CD4-positive, alpha-beta T cell treated with Interferon alpha-2 for 1 hour (primary cell): ENCODE measurements at regions not wholly inside any gene's neighbourhood (a gene's known extent, or its start where the extent isn't known, plus 50 kb on each side); places are given as distances from the start of the nearest gene placed in this dataset.

Source experiments
- DNase-seq, 2 donors: peaks; one replicate each; pipeline ENCODE4 v3.0.0-alpha.2; 2020 to 2022

DNA sequence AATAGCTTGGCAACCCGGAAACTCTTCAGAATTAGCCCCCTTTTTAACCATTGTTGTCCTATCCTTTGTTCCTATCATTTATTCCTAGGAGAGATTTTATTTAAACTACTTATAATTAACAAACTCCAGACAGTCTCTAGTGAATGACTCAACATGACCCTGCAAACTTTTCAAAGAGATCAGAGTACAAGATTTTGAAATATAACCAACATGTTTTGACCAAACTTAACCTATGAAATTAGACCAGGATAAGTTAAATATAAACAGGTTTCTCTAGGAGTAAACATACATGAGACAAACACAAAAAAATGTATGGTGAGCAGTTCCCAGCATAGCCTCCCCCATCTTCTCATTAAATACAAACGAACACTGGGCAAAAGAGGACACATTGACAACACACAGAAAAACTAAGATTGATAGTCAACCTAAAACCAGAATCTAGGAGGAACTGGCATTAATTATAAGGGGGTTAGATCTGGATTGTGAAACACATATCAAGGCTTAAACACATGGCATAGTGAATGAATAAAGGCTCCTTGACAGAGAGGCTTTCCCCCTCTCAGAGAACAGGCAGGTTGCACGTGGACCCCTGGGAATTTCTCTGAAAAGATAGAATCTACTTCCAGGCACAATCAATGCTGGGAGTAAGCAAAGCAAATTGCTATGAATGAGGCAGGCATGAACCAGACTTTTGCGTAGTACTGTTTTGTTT lies 284.1 kb downstream of the IRS1 start:
- DNase-seq: no peak

DNA sequence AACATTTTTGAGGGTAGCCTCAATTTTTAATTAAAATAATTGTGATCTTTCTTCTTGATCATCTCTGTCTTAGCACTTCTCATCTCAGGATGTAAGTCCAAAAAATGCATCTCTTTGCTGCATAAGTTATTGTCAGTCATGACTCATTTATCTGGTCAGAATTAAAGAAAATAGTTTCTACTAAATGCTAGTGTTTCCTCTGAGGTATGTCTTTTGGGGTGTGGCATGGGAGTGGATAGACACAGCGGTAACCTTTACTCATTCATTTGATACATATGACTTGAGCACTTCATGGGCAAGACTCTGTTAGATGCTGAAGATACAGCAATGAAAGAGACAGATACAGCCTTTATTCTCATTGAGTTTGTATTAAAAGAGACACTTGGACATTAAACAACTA lies 284.7 kb downstream of the IRS1 start:
- no peak for DNase-seq

DNA sequence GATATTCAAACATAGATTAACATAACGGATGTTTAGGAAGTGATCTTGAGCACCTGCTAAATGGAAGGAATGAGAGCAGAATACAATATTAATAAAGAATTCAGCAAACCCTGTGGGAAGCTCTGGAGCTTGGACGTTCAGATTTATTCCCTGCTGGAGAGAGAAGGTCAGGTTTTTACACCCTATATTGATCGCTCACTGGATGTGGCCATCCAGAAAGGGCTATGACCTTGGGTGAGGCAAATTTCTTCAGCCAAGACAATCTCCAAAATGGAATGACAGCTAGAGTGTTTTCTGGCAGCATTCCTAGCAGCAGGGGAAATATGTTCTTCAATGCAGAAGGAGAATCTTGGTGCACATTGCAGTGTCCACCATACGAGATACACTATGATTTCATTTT lies 288.3 kb downstream of the IRS1 start:
- no peak for DNase-seq

DNA sequence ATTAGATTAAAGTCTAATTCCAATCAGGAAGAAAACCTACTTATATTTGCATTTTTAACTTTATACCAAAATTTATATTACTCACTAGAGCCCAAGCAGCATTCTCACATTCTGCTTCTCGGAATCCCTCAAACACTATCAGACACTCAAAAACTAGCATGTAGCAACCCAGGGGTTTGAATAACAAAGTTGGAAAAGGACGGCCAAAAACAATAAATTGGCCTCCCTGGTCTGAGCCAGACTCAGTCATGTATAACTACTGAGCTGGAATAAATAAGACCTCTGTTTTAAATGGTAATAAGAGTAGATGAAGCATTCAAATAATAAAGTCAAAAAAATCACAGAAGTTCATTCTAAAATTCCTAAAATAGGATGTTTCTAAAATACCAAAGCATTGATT lies 290.9 kb downstream of the IRS1 start:
- no peak for DNase-seq

DNA sequence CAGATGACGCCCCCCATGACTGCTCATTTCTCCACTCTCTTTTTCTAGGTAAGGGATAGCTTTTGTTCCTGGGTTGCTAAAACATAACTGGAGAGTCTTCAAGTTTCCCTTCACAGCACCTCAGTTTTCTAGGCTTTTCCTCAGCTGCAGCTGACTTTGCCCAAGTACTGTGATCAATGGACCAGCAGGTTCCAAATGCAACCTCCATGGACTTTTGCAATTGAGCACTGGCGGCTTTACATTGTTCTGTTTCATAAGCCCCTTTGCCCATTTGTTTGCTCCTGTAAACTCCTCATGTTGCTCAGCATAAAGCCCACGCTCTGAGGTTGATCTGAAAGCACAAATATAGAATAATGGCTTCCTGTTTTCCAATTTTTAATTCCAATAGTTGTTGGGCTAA lies 291.6 kb downstream of the IRS1 start:
- no peak for DNase-seq

DNA sequence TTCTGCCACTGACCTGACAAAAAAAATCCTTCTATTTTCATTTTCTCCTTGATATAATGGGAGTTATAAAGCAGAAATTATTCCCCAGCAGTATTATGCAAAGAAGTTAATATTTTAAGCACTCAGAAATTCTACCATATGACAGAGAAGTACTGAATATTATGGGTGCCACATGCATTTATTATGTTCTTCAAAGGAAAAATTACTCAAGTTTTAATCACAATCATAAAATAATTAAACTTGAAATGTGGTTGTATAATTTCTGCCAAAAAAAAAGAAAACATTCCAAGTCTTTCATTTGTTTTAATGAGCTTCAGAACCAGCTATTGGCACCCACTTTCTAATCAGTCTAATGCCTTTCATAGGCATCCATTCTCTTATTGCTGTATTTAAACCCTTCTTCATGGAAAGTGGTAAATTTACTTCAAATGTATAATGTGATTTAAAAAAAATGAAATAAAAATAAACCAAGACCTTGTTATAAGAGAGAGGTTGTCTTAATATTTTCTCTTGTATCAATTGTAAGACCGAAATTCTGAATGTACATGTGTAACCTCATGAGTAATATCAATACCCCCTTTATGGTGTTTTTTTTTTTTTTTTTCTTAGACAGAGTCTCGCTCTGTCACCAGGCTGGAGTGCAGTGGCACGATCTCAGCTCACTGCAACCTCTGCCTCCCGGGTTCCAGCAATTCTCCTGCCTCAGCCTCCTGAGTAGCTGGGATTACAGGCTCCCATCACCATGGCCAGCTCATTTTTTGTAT lies 302.3 kb downstream of the IRS1 start:
- no peak for DNase-seq

DNA sequence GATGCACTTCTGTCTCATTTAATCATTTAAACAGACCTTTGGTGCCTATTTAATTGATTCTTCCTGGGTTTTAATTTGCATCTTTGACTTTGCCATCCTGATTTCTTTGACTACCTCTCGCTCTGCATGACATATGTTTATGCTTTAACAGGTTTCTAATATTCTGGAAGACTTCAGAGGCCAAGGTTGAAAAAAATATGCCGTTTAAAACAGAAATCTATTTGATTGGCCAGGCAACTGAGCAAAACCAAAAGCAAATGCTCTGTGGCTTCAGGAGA lies 303.4 kb downstream of the IRS1 start:
- DNase-seq: no peak

DNA sequence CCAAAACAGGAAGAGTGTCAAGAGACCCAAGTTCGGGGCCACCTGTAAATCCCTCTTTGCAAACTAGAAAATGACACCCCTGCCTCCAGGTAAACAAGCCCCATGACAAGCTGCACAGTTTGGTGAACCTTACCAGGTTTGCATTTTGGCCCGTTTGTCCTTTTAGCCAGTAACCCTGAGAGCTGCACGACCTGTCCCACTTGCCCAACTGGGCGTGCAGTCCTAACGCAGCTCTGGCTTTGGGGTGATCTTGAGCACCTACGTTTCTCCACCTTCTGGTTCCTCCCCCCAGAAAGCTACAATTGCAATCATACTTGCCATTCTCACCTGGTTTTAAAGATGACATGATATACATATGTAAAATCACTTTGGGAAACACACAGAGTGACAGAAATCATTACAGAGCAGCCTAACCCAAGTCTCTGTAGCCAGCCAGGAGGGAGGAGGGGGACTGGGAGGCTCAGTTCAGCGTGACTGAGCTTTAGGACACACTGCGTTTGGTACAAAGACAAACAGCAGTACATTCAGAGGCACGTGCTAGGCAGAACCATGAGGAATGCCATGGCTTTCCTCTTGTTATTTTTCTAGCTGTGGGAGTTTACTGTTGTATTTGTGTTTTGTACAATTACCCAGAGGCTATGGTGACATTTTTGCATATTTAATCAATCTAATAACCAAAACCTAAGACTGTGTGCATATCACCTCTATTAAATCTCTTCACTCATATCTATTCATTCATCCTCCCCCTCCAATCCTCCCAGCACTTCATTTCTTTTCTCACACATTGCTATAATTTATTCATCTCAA lies 304.0 kb downstream of the IRS1 start:
- no peak for DNase-seq

DNA sequence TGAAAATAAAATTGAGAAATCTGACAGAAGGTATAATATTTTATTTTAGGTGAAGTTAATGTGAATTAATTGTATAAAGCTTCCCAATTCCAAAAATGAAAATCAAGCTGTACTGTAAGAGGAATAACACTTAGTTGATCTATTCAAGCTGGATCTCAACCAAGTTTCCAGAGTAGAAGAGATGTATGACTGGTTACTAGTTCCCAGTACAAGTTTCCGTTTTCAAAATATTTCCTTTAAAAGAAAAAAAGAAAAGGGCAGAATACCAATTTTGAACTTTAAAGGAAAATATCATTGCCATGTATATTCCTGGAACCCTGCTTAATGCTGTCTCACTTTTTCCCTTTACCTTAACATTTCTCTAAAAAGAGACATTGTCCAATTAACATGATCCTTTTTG lies 308.5 kb downstream of the IRS1 start:
- DNase-seq: no peak

DNA sequence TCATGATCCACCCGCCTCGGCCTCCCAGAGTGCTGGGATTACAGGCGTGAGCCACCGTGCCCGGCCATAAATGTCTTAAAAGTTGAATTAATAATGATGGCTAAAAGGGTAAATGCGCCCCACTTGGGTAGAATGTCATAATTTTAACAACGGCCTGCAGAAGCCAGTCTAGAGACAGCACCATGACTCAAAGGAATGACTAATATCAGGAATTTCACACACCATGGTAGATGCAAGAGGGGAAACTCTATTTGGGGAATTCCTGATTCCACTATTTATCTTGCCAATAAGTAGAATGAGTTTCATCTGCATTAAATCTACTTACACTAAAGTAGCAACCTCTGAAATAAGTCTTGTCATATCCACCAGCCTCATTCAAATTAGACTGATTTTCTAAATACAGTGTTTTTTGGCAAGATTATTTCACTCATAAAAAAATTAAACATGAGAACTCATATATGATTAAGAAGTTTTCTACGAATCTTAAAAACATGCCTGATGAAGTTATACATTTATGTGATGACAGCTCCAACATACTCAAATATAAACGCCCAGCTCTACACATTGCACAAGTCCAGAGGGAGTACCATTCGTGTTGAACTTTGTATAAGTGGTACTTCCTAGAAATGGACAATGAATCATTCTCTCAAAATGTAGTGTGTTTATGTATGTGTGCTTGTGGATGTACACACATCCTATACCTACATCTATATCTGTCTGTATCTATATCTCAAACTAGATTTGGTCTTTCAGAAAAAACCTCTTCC lies 309.7 kb downstream of the IRS1 start:
- DNase-seq: no peak

DNA sequence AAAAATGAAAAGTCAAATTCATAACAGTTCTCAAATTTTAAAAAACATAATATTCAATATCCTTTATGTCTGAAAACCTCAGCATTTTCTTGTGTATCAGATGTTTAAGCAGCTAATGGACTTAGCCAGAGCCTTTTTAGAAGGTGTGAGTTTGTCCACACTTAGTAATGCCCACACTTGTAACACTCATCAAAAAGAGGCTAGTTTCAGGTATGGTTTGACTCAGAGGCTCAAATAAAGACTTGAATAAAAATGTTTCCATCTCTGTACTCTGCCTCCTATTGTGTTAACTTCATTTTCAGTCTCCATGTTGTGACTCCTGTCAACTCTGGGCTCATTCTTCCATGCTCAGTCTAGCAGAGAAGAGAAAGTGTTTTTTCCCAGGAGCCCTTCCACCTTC lies 311.6 kb downstream of the IRS1 start:
- no peak for DNase-seq

DNA sequence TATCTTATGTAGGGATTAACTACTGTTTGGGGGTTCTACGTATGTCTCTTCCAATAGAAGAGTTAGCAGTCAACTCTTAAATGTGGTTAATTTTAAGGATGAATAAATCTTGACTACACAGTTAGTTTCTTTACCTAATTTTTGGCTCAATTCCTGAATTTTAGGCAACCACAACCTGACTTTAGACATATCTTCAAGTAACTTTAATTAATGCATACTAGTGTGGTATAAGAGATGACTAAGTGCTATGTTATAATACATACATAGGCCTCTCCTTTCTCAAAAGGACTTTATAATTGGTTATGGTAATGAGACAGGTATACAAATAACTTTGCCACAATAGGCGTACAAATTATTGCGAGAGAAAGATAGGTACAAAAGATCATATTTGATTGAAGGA lies 312.0 kb downstream of the IRS1 start:
- DNase-seq: no peak

DNA sequence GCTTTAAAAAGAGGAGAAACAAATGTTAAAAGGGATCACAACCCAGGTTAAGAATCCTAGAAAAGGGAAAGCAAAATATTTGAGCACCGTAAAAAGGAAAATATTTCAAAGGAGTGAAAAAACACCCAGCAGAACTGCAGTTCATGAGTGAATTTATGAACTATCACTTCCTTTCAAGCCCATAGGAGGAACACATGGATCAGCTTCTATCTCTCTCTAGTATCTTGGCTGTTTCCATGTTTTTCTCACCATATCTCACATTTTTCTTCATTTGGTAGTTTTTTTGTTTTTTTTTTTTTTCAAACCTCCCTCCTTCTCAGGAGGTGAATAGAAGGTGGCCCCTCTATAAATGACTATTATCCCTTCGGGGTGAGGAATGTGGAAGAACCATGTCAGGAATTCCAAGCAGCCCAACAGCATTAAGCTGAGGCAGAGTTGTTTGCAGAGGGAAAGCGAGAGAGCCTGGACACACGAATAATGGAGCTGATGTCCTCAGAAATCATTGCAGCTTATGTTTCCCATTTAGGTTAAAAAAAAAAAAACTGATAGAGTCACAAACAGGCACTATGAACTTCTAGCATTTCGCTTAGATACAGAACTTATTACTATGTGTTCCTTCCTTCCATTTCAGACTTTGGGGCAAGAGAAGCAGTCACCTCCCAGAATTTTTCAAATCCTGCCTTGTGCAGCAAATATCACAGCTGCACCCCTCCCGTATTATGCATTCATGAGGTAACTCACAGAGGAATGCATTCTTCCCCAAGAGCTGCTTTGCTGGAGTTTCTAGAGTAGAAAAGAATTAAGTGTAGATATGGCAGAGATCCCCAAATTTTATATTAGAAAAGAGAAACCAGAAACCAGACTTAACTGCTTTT lies 315.6 kb downstream of the IRS1 start:
- no peak for DNase-seq

DNA sequence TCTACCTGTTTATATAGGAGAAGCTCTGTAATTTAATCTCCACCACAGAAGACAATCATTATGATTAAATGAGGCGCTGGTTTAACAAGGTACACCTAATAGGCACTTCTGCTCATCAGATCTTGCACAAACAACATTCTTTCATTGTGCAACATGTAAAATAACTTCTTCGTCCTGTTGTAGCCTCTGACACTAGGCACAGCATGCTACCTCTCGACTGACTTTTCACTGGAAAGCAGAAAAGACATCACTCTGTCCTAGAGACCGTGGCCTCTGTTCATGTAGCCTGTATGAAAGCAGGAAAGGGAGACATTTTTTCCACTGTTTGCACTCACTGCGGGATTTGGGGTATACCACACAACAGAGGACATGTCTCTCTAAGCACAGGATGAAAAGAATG lies 316.5 kb downstream of the IRS1 start:
- no peak for DNase-seq

DNA sequence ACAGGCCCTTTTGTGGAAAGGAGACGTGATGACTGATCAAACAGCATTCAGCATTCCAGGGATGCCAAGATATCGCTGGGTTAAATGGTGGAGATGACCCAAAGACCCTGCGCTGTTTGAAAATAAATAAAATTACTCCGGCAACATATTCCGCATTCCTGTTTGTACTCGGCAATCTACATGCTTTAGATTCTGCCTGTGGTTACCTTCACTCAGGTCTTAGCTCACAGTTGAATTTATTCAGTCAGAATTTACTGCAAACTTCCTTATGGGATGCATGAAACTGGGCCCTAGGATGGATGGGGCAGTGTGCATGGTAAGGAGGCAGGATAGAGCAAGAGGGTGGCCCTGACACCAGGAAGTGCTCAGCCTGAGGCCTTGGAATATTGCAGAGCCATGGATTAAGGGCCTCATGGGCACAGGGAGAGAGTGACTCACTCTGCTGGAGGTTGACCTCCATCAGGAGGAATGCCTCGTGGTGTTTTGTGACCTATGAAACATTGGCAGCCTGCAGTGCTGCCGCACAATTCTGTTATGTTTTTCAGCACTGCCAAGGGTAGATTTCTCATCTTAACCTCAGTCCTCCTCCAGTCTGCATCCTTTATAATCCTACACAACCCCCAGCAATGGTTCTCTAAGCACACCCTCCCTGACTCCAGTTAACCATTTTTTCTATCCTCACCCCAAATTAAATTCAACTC lies 321.4 kb downstream of the IRS1 start:
- no peak for DNase-seq

DNA sequence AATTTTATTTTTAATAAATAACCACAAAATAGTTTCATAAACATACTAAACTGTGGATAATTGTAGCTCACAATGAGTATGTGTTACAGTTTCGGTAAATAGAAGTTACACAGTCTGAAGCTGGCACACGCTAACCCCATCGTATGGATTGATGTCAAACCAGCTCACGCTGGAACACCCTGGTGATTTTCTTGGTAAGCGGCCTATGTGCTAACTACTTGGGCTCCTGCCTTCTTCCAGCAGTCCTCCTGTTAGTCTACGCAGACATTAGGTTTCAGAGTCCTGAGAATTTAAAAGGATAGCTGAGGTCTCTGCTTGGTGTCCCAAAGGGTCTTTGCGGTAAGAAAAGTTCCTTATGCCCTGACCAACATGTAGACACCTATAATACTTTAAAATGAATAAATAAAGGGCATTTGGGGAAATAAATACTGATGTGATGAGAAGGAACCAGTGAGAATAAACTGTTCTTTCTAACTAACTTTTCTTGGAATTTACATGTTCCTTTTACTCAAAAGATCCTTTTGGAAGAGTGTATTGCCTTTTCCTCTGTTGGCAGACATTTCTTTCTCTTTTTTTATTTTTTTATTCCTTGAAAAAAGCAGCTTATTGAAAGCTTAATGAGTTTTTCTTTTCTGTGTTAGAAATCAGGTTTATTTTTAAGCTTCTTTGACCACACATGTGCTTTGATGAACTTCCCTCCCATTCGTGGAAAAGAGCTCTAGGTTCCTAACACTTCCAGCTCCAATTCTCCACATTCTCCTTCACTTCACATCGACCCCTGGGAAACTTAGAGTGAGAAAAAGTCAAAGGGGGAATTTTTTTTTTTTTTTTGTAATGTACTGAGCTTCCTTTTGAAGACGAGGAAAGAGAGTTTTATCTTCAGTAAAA lies 322.2 kb downstream of the IRS1 start:
- no peak for DNase-seq

DNA sequence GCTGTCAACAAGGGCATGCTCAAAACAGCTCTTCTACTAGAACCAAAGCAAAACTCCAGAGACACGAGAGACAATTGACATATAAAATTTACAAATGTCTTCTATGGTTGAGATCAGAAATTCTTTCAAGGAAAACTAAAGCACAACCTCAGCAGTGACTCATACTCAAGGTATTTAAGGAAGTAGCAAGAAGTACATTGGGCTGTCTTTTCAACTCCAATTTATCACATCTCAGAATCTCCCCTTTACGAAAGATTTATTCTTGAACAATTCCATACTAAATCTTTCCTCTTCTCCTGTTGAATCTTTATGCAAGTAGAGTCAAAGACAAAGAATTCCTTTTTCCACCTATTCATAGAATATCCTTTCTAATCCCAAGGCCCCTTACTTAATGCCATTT lies 324.0 kb downstream of the IRS1 start:
- no peak for DNase-seq

DNA sequence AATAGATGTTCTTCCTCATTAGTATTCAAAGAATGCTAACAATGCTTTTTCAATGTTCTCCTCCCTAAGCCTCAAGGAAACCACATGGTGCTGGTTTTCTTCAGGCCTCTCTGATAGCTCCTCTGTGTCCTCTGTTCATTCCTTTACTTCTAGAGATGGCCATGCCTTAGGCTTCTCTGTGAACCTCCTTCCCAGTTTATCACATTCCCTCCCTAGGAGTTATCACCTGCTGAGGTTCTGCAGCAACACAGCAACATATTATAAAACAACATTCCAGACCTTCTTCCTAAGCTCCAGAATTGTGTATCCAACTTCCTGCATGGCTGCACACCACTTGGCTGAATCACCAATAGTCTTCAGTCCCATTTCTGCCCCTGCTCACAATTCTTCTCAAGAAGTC lies 325.5 kb downstream of the IRS1 start:
- DNase-seq: no peak

DNA sequence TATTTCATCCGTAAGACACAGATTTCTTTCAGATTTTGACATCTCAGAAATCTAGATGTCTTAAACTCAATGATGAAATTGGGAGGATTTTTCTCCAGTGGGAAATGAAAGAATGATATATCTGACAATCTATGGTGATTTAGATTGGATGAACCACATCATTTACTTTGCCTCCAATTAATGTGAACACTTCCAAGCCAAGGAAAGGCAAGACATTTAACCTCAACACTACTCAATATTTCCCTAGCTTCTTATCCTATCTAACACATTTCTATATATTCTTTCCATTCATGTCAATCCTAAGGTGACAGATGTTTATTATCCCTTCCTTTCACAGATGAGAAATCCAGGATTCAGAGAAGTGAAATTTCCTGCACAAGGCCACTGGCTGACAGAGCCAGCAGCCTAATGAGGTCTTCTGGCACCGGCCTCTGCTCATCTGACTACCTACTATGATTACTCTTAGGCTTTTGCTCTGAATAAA lies 327.6 kb downstream of the IRS1 start:
- no peak for DNase-seq

DNA sequence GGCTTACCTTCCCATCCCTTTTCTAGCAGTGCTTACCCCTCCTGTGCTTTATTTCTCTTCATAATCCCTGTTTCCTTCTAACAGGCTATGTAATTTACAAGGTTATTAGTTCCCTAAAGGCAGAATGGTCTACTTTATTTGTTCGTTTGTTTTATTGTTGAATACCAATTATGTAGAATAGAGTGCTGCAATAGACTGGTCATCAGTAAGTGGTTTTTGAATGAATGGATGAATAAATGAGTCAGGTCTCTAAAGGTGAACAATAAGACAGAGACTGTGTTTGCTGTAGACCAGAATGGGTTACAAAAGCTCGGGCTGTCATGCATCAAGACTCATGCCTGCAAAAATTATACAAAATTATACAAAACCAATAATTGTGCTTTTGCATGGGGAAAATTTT lies 332.0 kb downstream of the IRS1 start:
- no peak for DNase-seq

DNA sequence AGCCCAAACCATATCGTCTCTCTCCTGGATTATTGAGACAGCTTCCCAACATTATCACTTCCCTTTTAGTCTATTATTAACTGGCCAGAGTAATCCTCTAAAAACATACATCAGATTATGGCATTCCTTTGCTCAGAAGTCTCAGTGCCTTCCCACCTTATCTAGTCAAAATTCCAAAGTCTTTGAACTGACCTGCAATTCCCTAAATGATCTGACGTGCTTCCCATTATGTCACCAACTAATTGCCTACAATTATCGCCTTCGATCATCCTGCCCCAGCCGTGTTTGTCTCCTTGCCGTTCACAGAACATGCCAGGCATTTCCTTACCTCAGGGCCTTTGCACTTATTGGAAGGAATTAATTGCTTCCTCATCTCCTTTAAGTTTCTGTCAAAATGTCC lies 332.4 kb downstream of the IRS1 start:
- DNase-seq: no peak
